Glutamatergic neuron (in vitro differentiated cells): ENCODE measurements at regions not wholly inside any gene's neighbourhood (a gene's known extent, or its start where the extent isn't known, plus 50 kb on each side); places are given as distances from the start of the nearest gene placed in this dataset.

ENCODE experiments used
- DNase-seq: peaks from one replicate; pipeline ENCODE4 v3.0.0; 2022
- H3K27ac Mint-ChIP-seq: one replicate; pipeline ENCODE4 v1.8.0; 2020; ENCODE audit warnings: mild to moderate bottlenecking, mixed read lengths, inconsistent platforms; ENCODE audit not compliant: unreplicated experiment
- H3K27me3 Mint-ChIP-seq: one replicate; pipeline ENCODE4 v1.8.0; 2020; ENCODE audit warnings: mild to moderate bottlenecking, moderate library complexity, mixed read lengths, inconsistent platforms; ENCODE audit not compliant: unreplicated experiment
- H3K36me3 Mint-ChIP-seq: one replicate; pipeline ENCODE4 v1.8.0; 2020; ENCODE audit warnings: mild to moderate bottlenecking, mixed read lengths, inconsistent platforms; ENCODE audit not compliant: unreplicated experiment
- H3K4me1 Mint-ChIP-seq: one replicate; pipeline ENCODE4 v1.8.0; 2020; ENCODE audit warnings: mild to moderate bottlenecking, low read depth, mixed read lengths, inconsistent platforms; ENCODE audit not compliant: unreplicated experiment
- H3K4me3 Mint-ChIP-seq: one replicate; pipeline ENCODE4 v1.8.0; 2020; ENCODE audit warnings: mild to moderate bottlenecking, mixed read lengths, inconsistent platforms; ENCODE audit not compliant: unreplicated experiment
- H3K9me3 Mint-ChIP-seq: one replicate; pipeline ENCODE4 v1.8.0; 2020; ENCODE audit warnings: mild to moderate bottlenecking, moderate library complexity, mixed read lengths, inconsistent platforms; ENCODE audit not compliant: unreplicated experiment
- CTCF ChIP-seq: fragments of 200-600 bp; sonication (generic); IDR thresholded peaks from one replicate; pipeline ENCODE4 v1.5.0; 2021; ENCODE audit not compliant: partially characterized antibody, unreplicated experiment

- peaks cover 20% of the 10 kb centered on the region for H3K27me3 Mint-ChIP-seq
- peak overlapping the region; percentile 99 for H3K27ac Mint-ChIP-seq
- peak; percentile 78 for DNase-seq
- H3K36me3 Mint-ChIP-seq: peaks cover 4% of the 10 kb centered on the region
- peak overlapping the region; percentile 95 for H3K4me3 Mint-ChIP-seq
- peaks cover 20% of the 10 kb centered on the region for H3K9me3 Mint-ChIP-seq
- TF ChIP-seq CTCF: no peak
- peaks cover 24% of the 10 kb centered on the region for H3K4me1 Mint-ChIP-seq
Measured at GRCh38 chr9:110047955-110048402, 160.0 kb downstream of the C9orf152 start.

GRCh38 chr9:110048403-110048975 lies 159.5 kb downstream of the C9orf152 start:
- Mint-ChIP-seq H3K9me3 (peaks cover 20% of the 10 kb centered on the region), H3K4me3 (peak overlapping the region; percentile 99), H3K36me3 (peaks cover 4% of the 10 kb centered on the region), H3K27ac (peak overlapping the region; percentile 99), H3K4me1 (peaks cover 26% of the 10 kb centered on the region), H3K27me3 (peaks cover 20% of the 10 kb centered on the region)
- TF ChIP-seq CTCF: no peak
- peak; percentile 92 for DNase-seq

- peak overlapping the region; percentile 91 for H3K27ac Mint-ChIP-seq
- peaks cover 19% of the 10 kb centered on the region for H3K27me3 Mint-ChIP-seq
- H3K9me3 Mint-ChIP-seq: peaks cover 22% of the 10 kb centered on the region
- DNase-seq: peak; percentile 45
- peaks cover under 1% of the 10 kb centered on the region for H3K36me3 Mint-ChIP-seq
- peak overlapping the region; percentile 99 for H3K4me3 Mint-ChIP-seq
- H3K4me1 Mint-ChIP-seq: peaks cover 30% of the 10 kb centered on the region
- no peak for TF ChIP-seq CTCF
Measured at GRCh38 chr9:110048976-110049698, 158.8 kb downstream of the C9orf152 start.

GRCh38 chr9:110049699-110050450 lies 158.1 kb downstream of the C9orf152 start:
- DNase-seq: peak; percentile 59
- no peaks in the 10 kb centered on the region for H3K36me3 Mint-ChIP-seq
- H3K4me1 Mint-ChIP-seq: peaks cover 30% of the 10 kb centered on the region
- H3K27ac Mint-ChIP-seq: peak overlapping the region; percentile 91
- peaks cover 19% of the 10 kb centered on the region for H3K27me3 Mint-ChIP-seq
- H3K9me3 Mint-ChIP-seq: peaks cover 22% of the 10 kb centered on the region
- H3K4me3 Mint-ChIP-seq: peak overlapping the region; percentile 99
- TF ChIP-seq CTCF: no peak
